HCT116 (cell line): ENCODE measurements at regions not wholly inside any gene's neighbourhood (a gene's known extent, or its start where the extent isn't known, plus 50 kb on each side); places are given as distances from the start of the nearest gene placed in this dataset.

ENCODE experiments used
- ATAC-seq: fragments of 200-7000 bp; cut with Tn5 transposase; 2 replicates; pipeline ENCODE4 v1.9.1; 2020; ENCODE audit warnings: mild to moderate bottlenecking, moderate library complexity
- BruUV-seq: library from RNA; stranded (reverse); fragments of 400-500 nt; replicated peaks from 2 replicates; lab custom pipeline; 2021; lab: Mats Ljungman, UMichigan
- CTCF ChIA-PET: fragments of 300-600 bp; sonication (Branson Sonifier 250); formaldehyde crosslinking; loops from one replicate; lab custom pipeline; 2021; ENCODE audit warnings: antibody characterized with exemption; lab: Charles Lee
- POLR2A ChIA-PET: fragments of 300-600, 350-600 bp; sonication (Branson Sonifier 250); formaldehyde crosslinking; loops from one replicate; lab custom pipeline; 2021; ENCODE audit warnings: antibody characterized with exemption; lab: Charles Lee
- RAD21 ChIA-PET, 2 experiments: fragments of 300-600 bp; sonication (Branson Sonifier 250); formaldehyde crosslinking; loops; one replicate each; lab custom pipeline; 2023; ENCODE audit warnings: low total read pairs in 2 of 2; ENCODE audit not compliant: uncharacterized antibody in 2 of 2, unreplicated experiment in 2 of 2, low non-redundant PET in 1 of 2; lab: Charles Lee
- DNase-seq: peaks from one replicate; pipeline ENCODE4 v3.0.0-alpha.2; 2010; ENCODE audit warnings: low read depth, low spot score
- H2AFZ ChIP-seq: fragments of 200-600 bp; shearing (Covaris generic), sonication (generic); 2 replicates; pipeline ENCODE4 v1.6.1; 2017; ENCODE audit warnings: low read depth, mixed run types, mixed read lengths, antibody characterized with exemption, low read length; ENCODE audit not compliant: poor library complexity, severe bottlenecking
- H3K27ac ChIP-seq: 2 replicates; pipeline ENCODE4 v1.5.1; 2012; ENCODE audit warnings: low read depth, low read length
- H3K27me3 ChIP-seq: fragments of 200-600 bp; sonication (generic); 2 replicates; pipeline ENCODE4 v1.6.1; 2016; ENCODE audit warnings: mixed run types, low read length, mixed read lengths; ENCODE audit not compliant: insufficient read depth
- H3K36me3 ChIP-seq, 2 experiments: fragments of 200-500 bp in 1 of 2; fragments of 200-600 bp in 1 of 2; sonication (Bioruptor generic) in 1 of 2; sonication (generic) in 1 of 2; 2 replicates each; pipeline versions ENCODE4 v1.5.1 to v1.6.1; 2014 to 2016; ENCODE audit warnings: low read length in 2 of 2, inconsistent platforms in 1 of 2, mixed read lengths in 1 of 2, mixed run types in 1 of 2; ENCODE audit not compliant: insufficient read depth in 2 of 2, control insufficient read depth in 1 of 2
- H3K4me1 ChIP-seq, 2 experiments: fragments of 200-600 bp in 1 of 2; sonication (generic) in 1 of 2; 2 replicates each; pipeline versions ENCODE4 v1.5.1 to v1.6.1; 2012 to 2017; ENCODE audit warnings: low read length in 2 of 2, inconsistent platforms in 1 of 2, mild to moderate bottlenecking in 1 of 2, mixed read lengths in 1 of 2, mixed run types in 1 of 2, moderate library complexity in 1 of 2; ENCODE audit not compliant: insufficient read depth in 2 of 2, control insufficient read depth in 1 of 2
- H3K4me2 ChIP-seq: fragments of 200-600 bp; sonication (generic); 2 replicates; pipeline ENCODE4 v1.6.1; 2017; ENCODE audit warnings: mixed run types, low read length, mixed read lengths
- H3K4me3 ChIP-seq, 2 experiments: fragments of 200-600 bp in 1 of 2; sonication (generic) in 1 of 2; replicated peaks in 1 of 2; 2 replicates each; pipeline ENCODE4 v1.5.1; 2011 to 2016; ENCODE audit warnings: low read length in 2 of 2, control low read depth in 1 of 2, low read depth in 1 of 2, mild to moderate bottlenecking in 1 of 2, mixed read lengths in 1 of 2, mixed run types in 1 of 2
- H3K79me2 ChIP-seq: fragments of 200-600 bp; sonication (generic); 2 replicates; pipeline ENCODE4 v1.6.1; 2017; ENCODE audit warnings: mild to moderate bottlenecking, mixed run types, low read length, moderate library complexity, mixed read lengths; ENCODE audit not compliant: insufficient read depth
- H3K9ac ChIP-seq: fragments of 200-600 bp; sonication (generic); 2 replicates; pipeline ENCODE4 v1.6.1; 2016; ENCODE audit warnings: low read length, mixed read lengths
- H3K9me2 ChIP-seq: fragments of 200-600 bp; sonication (generic), shearing (Covaris generic); 2 replicates; pipeline ENCODE4 v1.6.1; 2017; ENCODE audit warnings: mixed run types, mild to moderate bottlenecking, moderate library complexity; ENCODE audit not compliant: insufficient read depth
- H3K9me3 ChIP-seq, 2 experiments: fragments of 200-500 bp in 1 of 2; fragments of 200-600 bp in 1 of 2; sonication (Bioruptor generic) in 1 of 2; sonication (generic) in 1 of 2; 2 replicates each; pipeline ENCODE4 v1.6.1; 2014 to 2017; ENCODE audit warnings: low read length in 2 of 2, mixed read lengths in 2 of 2, inconsistent platforms in 1 of 2, low read depth in 1 of 2, mild to moderate bottlenecking in 1 of 2, mixed run types in 1 of 2, moderate library complexity in 1 of 2; ENCODE audit not compliant: control insufficient read depth in 1 of 2, insufficient read depth in 1 of 2
- H4K20me1 ChIP-seq: fragments of 200-600 bp; sonication (generic), shearing (Covaris generic); 2 replicates; pipeline ENCODE4 v1.6.1; 2017; ENCODE audit warnings: mixed run types, mild to moderate bottlenecking, moderate library complexity; ENCODE audit not compliant: insufficient read depth
- EZH2 ChIP-seq: fragments of 200-600 bp; sonication (generic); IDR thresholded peaks from 2 replicates; pipeline ENCODE4 v1.6.1; 2017; ENCODE audit warnings: antibody characterized with exemption, mixed run types
- FOSL1 ChIP-seq: IDR thresholded peaks from 2 replicates; pipeline ENCODE4 v1.6.1; 2012; ENCODE audit warnings: low read depth
- SP1 ChIP-seq: IDR thresholded peaks from 2 replicates; pipeline ENCODE4 v1.6.1; 2012; ENCODE audit warnings: low read depth
- YY1 ChIP-seq: IDR thresholded peaks from 2 replicates; pipeline ENCODE4 v1.6.1; 2011; ENCODE audit warnings: low read length, low read depth, moderate library complexity, mild to moderate bottlenecking; ENCODE audit not compliant: insufficient replicate concordance; ENCODE audit errors: extremely low read depth
- ZNF274 ChIP-seq: fragments of 200-500 bp; sonication (Bioruptor generic); IDR thresholded peaks from 2 replicates; pipeline ENCODE4 v1.6.1; 2014; ENCODE audit warnings: mild to moderate bottlenecking, low read depth, low read length, inconsistent platforms
- intact Hi-C: fragments of 100-400 bp; cut with micrococcal nuclease; formaldehyde crosslinking; loops from 2 replicates; pipeline ENCODE4 v1.10.0; 2022

DNA sequence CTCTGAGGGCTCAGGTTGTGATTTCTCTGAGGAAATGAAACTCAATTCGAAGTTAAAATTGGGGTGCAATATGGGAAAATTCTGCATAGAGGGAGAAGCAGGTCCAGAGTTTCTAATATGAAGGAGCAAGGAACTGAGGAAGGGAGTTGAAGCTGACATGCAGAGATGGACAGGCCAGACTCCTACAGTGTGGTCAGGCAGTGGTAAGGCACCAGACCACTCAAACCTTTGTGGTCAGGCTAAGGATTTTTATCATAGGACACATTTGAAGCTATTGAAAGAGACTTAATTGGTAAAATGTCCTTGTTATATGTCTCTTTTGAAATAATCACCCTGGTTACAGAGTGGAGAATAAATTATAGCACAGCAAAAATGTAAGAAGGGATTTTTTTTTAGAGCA is 1074.8 kb upstream of the CDH2 start:
- H3K9ac ChIP-seq: no peak overlapping the region
- RAD21 ChIA-PET: no interaction called here
- no peaks in the 10 kb centered on the region for H4K20me1 ChIP-seq
- DNase-seq (no peak), ATAC-seq (no peak)
- no peak overlapping the region for H3K4me2 ChIP-seq
- H3K36me3 ChIP-seq: no peaks in the 10 kb centered on the region
- no TSS peak for BruUV-seq
- POLR2A ChIA-PET: no interaction called here
- H3K4me3 ChIP-seq: no peak overlapping the region
- H3K4me1 ChIP-seq: no peaks in the 10 kb centered on the region
- intact Hi-C loops: no loop called here
- no peak overlapping the region for H3K27ac ChIP-seq
- H3K79me2 ChIP-seq: no peaks in the 10 kb centered on the region
- no peaks in the 10 kb centered on the region for H3K9me2 ChIP-seq
- no peak overlapping the region for H2AFZ ChIP-seq
- H3K27me3 ChIP-seq: no peaks in the 10 kb centered on the region
- H3K9me3 ChIP-seq: no peaks in the 10 kb centered on the region; a peak in 1 of 4 replicates
- CTCF ChIA-PET: no interaction called here
- no peak for TF ChIP-seq EZH2
- no peak for TF ChIP-seq ZNF274
- no peak for TF ChIP-seq YY1

DNA sequence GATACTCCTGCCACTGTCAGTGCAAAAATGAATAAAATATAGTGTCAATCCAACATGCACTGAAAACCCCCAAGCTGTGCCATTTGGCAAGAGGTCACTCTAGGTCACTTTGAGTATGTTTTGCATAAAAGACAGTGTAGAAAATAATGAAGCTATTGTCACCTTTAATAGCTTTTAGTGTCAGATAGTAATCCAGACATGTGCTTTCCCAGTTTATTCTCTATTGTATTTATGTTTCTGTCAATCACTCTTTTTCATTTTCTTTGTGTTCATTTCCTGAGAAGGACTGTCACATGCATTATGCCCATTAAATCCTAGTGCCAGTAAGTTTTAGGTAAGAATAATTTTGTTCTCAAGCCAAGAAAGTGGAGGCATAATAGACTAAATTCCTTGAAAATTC is 1073.9 kb upstream of the CDH2 start:
- intact Hi-C loops: no loop called here
- no peaks in the 10 kb centered on the region; a peak in 1 of 4 replicates for H3K9me3 ChIP-seq
- no TSS peak for BruUV-seq
- DNase-seq (no peak), ATAC-seq (no peak)
- no peaks in the 10 kb centered on the region for H3K79me2 ChIP-seq
- no peaks in the 10 kb centered on the region for H3K9me2 ChIP-seq
- H2AFZ ChIP-seq: no peak overlapping the region
- no peaks in the 10 kb centered on the region for H3K4me1 ChIP-seq
- TF ChIP-seq FOSL1 (no peak), SP1 (no peak)
- H3K27ac ChIP-seq: no peak overlapping the region
- ChIA-PET POLR2A (no interaction called here), RAD21 (no interaction called here), CTCF (no interaction called here)
- no peaks in the 10 kb centered on the region for H3K27me3 ChIP-seq
- H4K20me1 ChIP-seq: no peaks in the 10 kb centered on the region
- H3K36me3 ChIP-seq: no peaks in the 10 kb centered on the region
- no peak overlapping the region for H3K9ac ChIP-seq
- no peak overlapping the region for H3K4me2 ChIP-seq
- no peak overlapping the region for H3K4me3 ChIP-seq
